ENCODE measurements at regions not wholly inside any gene's neighbourhood (a gene's known extent, or its start where the extent isn't known, plus 50 kb on each side); places are given as distances from the start of the nearest gene placed in this dataset.

DNA sequence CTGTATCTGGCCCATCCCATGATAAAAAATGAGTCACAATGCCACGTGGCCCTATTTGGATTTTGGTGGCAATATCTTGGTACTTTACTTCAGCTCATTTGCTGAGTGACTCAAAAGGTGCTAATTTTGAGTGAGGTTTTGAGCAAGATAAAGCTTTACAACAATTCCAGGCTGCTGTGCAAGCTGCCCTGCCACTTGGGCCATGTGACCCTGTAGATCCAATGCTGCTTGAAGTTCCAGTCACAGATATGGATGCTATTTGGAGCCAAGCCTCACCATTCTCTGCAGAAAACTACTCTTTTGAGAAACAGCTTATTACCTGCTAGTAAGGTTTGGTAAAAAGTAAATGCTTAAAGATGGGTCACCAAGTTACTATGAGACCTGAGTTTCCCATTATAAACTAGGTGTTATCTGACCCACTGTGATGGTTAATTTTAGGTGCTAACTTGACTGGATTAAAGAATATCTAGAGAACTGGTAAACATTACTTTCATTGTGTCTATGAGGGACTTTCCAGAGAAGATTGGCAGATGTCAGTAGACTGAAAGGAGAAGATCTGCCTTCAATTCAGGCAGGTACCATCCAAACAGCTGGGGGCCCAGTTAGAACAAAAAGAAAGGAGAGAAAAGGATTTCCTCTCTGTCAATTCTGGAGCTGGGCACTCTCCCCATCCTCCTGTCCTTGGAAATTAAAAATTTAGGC lies 1083.9 kb downstream of the DIPK2A start:
- Mint-ChIP-seq H3K4me3 (no peak overlapping the region), H3K9me3 (peaks cover 0 to 8% (median 5%) of the 10 kb centered on the region in 7 donors), H3K27me3 (ENCODE audit: low read depth in 3 of 3) (no peaks in the 10 kb centered on the region), H3K36me3 (no peaks in the 10 kb centered on the region), H3K4me1 (no peaks in the 10 kb centered on the region), H3K27ac (no peak overlapping the region)
- H3K4me3 ChIP-seq (replicated peaks in 1 of 3; ENCODE audit: low read depth in 2 of 3, low read length in 3 of 3) = no peak overlapping the region
- DNase-seq = no peak
- H3K79me2 ChIP-seq (ENCODE audit: insufficient read depth, low read length) = no peaks in the 10 kb centered on the region
- H3K9me3 ChIP-seq (replicated peaks in 1 of 2; ENCODE audit: control insufficient read depth in 1 of 2, insufficient read depth in 1 of 2, low read length in 2 of 2) = no peaks in the 10 kb centered on the region
- H3K36me3 ChIP-seq (replicated peaks in 1 of 2; ENCODE audit: control insufficient read depth in 1 of 2, insufficient read depth in 2 of 2, low read length in 2 of 2) = no peaks in the 10 kb centered on the region
- H3K27ac ChIP-seq (ENCODE audit: low read depth in 1 of 2, low read length in 2 of 2) = no peak overlapping the region
- no peak overlapping the region for H2AFZ ChIP-seq (ENCODE audit: insufficient read depth, low read depth, low read length, poor library complexity, severe bottlenecking)
- intact Hi-C loops (cut with micrococcal nuclease) = no loop called here
- no peaks in the 10 kb centered on the region for H3K27me3 ChIP-seq (ENCODE audit: control insufficient read depth in 2 of 2, insufficient read depth in 2 of 2, low read length in 2 of 2)
- H4K20me1 ChIP-seq (ENCODE audit: insufficient read depth, low read length) = no peaks in the 10 kb centered on the region
- H3K9ac ChIP-seq (ENCODE audit: insufficient read depth, low read length, poor library complexity, severe bottlenecking) = no peak overlapping the region
- TF ChIP-seq CTCF (IDR thresholded peaks at IDR 0.05) = no peak
- no peak overlapping the region for H3K4me2 ChIP-seq (replicated peaks; ENCODE audit: extremely low read depth, low read length, poor library complexity, severe bottlenecking)
- WGBS (ENCODE audit: insufficient coverage) = no CpG with 5 or more reads among the region's 1 CpG
- no peaks in the 10 kb centered on the region for H3K4me1 ChIP-seq (ENCODE audit: control insufficient read depth in 1 of 2, insufficient read depth in 2 of 2, low read length in 2 of 2)

DNA sequence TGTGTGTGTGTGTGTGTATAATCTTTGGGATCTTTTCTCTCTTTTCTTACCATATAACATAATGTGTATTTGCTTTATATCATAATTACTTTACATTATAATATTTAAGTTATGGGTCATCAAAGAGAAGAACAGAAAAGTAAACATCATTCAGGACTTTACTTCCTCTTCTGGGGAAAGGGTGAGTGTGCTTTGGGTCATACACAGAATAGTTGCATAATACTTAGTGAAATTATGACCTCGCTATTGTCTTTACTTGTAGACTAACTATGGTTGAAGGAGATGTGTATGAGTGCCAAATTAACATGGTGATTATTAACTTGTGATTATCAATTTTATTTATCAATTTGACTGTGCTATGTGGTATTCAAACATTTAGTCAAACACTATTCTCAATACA lies 1086.9 kb downstream of the DIPK2A start:
- Histone ChIP-seq H4K20me1 (ENCODE audit: insufficient read depth, low read length) (no peaks in the 10 kb centered on the region), H3K4me1 (ENCODE audit: control insufficient read depth in 1 of 2, insufficient read depth in 2 of 2, low read length in 2 of 2) (no peaks in the 10 kb centered on the region), H3K27ac (ENCODE audit: low read depth in 1 of 2, low read length in 2 of 2) (no peak overlapping the region), H3K4me3 (replicated peaks in 1 of 3; ENCODE audit: low read depth in 2 of 3, low read length in 3 of 3) (no peak overlapping the region), H3K9ac (ENCODE audit: insufficient read depth, low read length, poor library complexity, severe bottlenecking) (no peak overlapping the region), H3K36me3 (replicated peaks in 1 of 2; ENCODE audit: control insufficient read depth in 1 of 2, insufficient read depth in 2 of 2, low read length in 2 of 2) (no peaks in the 10 kb centered on the region), H2AFZ (ENCODE audit: insufficient read depth, low read depth, low read length, poor library complexity, severe bottlenecking) (no peak overlapping the region), H3K27me3 (ENCODE audit: control insufficient read depth in 2 of 2, insufficient read depth in 2 of 2, low read length in 2 of 2) (no peaks in the 10 kb centered on the region), H3K9me3 (replicated peaks in 1 of 2; ENCODE audit: control insufficient read depth in 1 of 2, insufficient read depth in 1 of 2, low read length in 2 of 2) (peaks cover 9 to 16% of the 10 kb centered on the region in 2 donors), H3K4me2 (replicated peaks; ENCODE audit: extremely low read depth, low read length, poor library complexity, severe bottlenecking) (no peak overlapping the region), H3K79me2 (ENCODE audit: insufficient read depth, low read length) (no peaks in the 10 kb centered on the region)
- TF ChIP-seq CTCF (IDR thresholded peaks at IDR 0.05) = no peak
- Mint-ChIP-seq H3K27ac (no peak overlapping the region), H3K36me3 (no peaks in the 10 kb centered on the region), H3K9me3 (peaks cover 5 to 19% (median 14%) of the 10 kb centered on the region in 7 donors), H3K4me3 (no peak overlapping the region), H3K4me1 (no peaks in the 10 kb centered on the region), H3K27me3 (ENCODE audit: low read depth in 3 of 3) (no peaks in the 10 kb centered on the region)
- WGBS (ENCODE audit: insufficient coverage) = no CpG with 5 or more reads among the region's 1 CpG
- DNase-seq = no peak
- intact Hi-C loops (cut with micrococcal nuclease) = no loop called here

All from CD14-positive monocyte (primary cell).